ENCODE measurements at regions not wholly inside any gene's neighbourhood (a gene's known extent, or its start where the extent isn't known, plus 50 kb on each side); places are given as distances from the start of the nearest gene placed in this dataset.

DNA sequence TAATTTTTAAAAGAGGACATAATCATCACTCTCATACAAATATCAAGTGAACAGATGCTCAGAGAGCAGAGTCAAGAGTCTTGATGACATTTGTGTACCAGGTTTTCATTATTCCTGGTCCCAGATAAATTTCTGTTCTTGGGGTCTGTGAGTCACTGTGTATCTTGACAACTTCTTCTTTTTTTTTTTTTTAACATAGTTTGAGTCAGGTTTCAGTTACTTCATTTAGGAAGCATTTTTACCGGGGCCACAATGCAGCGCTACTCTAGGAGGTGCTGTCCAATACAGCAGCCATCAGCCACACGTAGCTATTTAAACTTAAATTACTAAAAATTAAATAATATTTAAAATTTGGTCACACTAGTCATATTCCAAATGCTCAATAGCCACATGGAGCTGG is 188.1 kb upstream of the SAMSN1 start:
- DNase-seq (ENCODE audit: insufficient read length, low spot score) (no peak), FAIRE-seq (no peak)
- TF ChIP-seq TAF1 (IDR thresholded peaks at IDR 0.05; ENCODE audit: low read depth, low read length): no peak
- no peak for TF ChIP-seq POLR2A (IDR thresholded peaks at IDR 0.05; ENCODE audit: low read depth, low read length)
- TF ChIP-seq POU2F2 (IDR thresholded peaks at IDR 0.05; ENCODE audit: low read depth, low read length): no peak
- no peak for TF ChIP-seq SPI1 (IDR thresholded peaks at IDR 0.05; ENCODE audit: low read depth, low read length)
- TF ChIP-seq POLR2AphosphoS5 (IDR thresholded peaks at IDR 0.05; ENCODE audit: low read depth, low read length): no peak
- no peak for TF ChIP-seq PAX5 (IDR thresholded peaks at IDR 0.05; ENCODE audit: insufficient read depth, low read length, severe bottlenecking)

DNA sequence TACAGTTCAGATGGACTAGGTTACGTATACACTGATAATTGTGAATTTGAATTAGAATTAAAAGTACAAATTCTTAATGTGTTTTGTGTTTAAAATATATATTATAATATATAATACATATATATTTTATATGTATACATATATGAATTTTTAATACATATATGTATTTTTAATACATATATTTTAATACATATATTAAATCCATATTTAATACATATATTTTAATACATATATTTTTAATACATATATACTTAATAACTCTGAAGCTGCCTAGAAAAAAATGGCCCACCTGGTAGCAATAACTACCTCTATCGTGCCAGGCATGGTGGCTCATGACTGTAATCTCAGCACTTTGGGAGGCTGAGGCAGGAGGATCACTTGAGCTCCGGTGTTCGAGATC is 179.1 kb upstream of the SAMSN1 start:
- TF ChIP-seq PAX5 (IDR thresholded peaks at IDR 0.05; ENCODE audit: insufficient read depth, low read length, severe bottlenecking) (no peak), POLR2AphosphoS5 (IDR thresholded peaks at IDR 0.05; ENCODE audit: low read depth, low read length) (no peak), POLR2A (IDR thresholded peaks at IDR 0.05; ENCODE audit: low read depth, low read length) (no peak), TAF1 (IDR thresholded peaks at IDR 0.05; ENCODE audit: low read depth, low read length) (no peak), SPI1 (IDR thresholded peaks at IDR 0.05; ENCODE audit: low read depth, low read length) (no peak)
- DNase-seq (ENCODE audit: insufficient read length, low spot score) (no peak), FAIRE-seq (no peak)

DNA sequence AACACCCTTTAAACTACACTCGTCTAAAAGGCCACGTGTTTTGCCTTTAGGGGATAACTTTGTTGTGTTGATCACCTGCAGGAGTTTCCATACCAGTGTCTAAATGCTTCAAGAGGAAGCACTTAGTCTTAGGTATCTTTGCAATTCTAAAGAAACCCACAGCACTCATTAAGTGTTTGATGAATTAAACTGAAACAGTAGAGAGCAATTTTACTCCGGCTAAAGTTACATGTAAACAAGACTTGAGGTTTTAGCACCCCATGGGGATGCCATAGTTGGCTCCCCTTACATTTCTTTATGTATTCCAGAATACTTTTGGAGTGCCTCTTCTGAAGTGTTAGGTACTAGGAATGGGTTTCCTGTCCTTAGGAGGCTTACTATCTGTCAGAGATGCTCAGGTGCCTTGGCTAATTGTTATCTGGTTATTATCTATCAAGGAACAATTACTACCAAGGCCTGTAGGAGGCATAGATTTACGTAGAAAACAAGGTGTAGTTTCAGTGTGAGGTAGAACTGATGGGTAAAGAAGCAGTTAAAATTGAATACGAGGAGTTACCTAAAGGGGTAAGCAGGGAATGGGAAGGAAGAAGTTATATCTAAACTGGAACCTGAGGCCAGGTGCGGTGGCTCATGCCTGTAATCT is 176.8 kb upstream of the SAMSN1 start:
- DNase-seq (ENCODE audit: insufficient read length, low spot score): no peak
- FAIRE-seq: no peak
- TF ChIP-seq TAF1 (IDR thresholded peaks at IDR 0.05; ENCODE audit: low read depth, low read length) (no peak), POU2F2 (IDR thresholded peaks at IDR 0.05; ENCODE audit: low read depth, low read length) (no peak), POLR2AphosphoS5 (IDR thresholded peaks at IDR 0.05; ENCODE audit: low read depth, low read length) (no peak), PAX5 (IDR thresholded peaks at IDR 0.05; ENCODE audit: insufficient read depth, low read length, severe bottlenecking) (no peak), SPI1 (IDR thresholded peaks at IDR 0.05; ENCODE audit: low read depth, low read length) (no peak), POLR2A (IDR thresholded peaks at IDR 0.05; ENCODE audit: low read depth, low read length) (no peak)

DNA sequence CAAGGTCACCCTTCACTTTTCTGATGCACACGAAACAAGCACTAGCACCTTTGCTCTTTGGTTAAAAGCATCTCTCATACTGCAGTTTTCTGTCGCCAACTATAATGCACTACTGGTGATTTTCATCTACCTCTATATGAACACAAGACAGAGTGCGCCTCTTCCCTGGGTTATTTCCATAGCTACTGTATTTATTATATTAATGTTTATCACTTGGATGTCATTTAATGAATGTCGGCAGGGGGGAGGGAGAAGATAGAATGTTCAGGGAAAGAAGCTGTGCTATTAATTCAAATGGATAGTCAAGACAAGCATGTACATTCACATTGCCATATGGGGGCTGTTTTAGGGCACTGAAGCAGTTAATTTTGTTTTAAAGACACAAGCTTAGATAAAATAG is 174.1 kb upstream of the SAMSN1 start:
- no peak for DNase-seq (ENCODE audit: insufficient read length, low spot score)
- no peak for TF ChIP-seq PAX5 (IDR thresholded peaks at IDR 0.05; ENCODE audit: insufficient read depth, low read length, severe bottlenecking)
- no peak for TF ChIP-seq POLR2A (IDR thresholded peaks at IDR 0.05; ENCODE audit: low read depth, low read length)
- TF ChIP-seq POLR2AphosphoS5 (IDR thresholded peaks at IDR 0.05; ENCODE audit: low read depth, low read length): no peak
- TF ChIP-seq POU2F2 (IDR thresholded peaks at IDR 0.05; ENCODE audit: low read depth, low read length): no peak
- TF ChIP-seq TAF1 (IDR thresholded peaks at IDR 0.05; ENCODE audit: low read depth, low read length): no peak
- FAIRE-seq: no peak

DNA sequence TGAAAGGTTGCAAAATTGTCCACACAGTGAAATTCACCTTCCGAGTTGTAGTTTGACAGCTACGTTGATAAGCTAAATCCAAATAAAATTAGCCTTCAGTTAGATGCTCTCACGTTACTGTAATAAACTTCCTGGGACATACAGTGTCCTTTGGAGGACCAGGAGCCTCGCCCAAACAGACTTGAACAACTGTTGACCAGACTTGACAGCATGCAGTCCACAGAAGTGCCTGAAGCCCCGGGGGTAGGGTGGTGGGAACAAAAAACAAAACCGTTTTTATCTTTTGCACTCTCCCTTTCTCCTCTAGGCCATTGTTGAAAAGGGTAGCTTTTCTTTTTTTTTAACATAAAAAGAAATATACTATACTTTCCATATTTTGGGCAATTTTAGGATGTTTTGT is 172.8 kb upstream of the SAMSN1 start:
- no peak for FAIRE-seq
- no peak for DNase-seq (ENCODE audit: insufficient read length, low spot score)
- TF ChIP-seq POLR2AphosphoS5 (IDR thresholded peaks at IDR 0.05; ENCODE audit: low read depth, low read length) (no peak), TAF1 (IDR thresholded peaks at IDR 0.05; ENCODE audit: low read depth, low read length) (no peak), SPI1 (IDR thresholded peaks at IDR 0.05; ENCODE audit: low read depth, low read length) (no peak)

DNA sequence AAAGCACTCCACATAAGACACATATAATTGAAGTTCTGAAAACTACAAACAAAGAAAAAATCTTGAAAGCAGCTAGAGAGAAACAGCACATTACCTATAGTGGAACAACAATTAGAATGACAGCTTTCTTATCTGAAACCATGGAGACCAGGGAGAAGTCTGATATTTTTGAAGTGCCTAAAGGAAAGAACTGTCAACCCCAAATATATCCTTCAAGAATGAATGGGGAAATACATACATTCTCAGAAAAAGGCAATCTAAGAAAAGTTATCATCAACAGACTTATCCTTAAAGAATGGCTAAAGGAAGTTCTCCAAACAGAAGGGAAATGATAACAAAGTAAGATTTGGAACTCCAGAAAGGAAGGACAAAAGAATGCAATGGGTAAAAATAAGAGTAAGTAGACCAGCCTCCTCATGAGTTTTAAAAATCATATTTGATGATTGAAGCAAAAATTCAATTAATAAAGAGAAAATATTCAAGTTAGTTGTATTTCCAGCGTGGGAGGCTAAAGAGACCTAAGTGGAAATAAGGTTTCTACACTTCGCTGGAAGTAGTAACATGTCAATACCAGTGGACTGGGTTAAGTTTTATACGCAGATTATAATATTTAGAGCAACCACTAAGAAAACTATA is 170.8 kb upstream of the SAMSN1 start:
- no peak for FAIRE-seq
- TF ChIP-seq TAF1 (IDR thresholded peaks at IDR 0.05; ENCODE audit: low read depth, low read length) (no peak), SPI1 (IDR thresholded peaks at IDR 0.05; ENCODE audit: low read depth, low read length) (no peak), PAX5 (IDR thresholded peaks at IDR 0.05; ENCODE audit: insufficient read depth, low read length, severe bottlenecking) (no peak), POLR2AphosphoS5 (IDR thresholded peaks at IDR 0.05; ENCODE audit: low read depth, low read length) (no peak), POU2F2 (IDR thresholded peaks at IDR 0.05; ENCODE audit: low read depth, low read length) (no peak), POLR2A (IDR thresholded peaks at IDR 0.05; ENCODE audit: low read depth, low read length) (no peak)

DNA sequence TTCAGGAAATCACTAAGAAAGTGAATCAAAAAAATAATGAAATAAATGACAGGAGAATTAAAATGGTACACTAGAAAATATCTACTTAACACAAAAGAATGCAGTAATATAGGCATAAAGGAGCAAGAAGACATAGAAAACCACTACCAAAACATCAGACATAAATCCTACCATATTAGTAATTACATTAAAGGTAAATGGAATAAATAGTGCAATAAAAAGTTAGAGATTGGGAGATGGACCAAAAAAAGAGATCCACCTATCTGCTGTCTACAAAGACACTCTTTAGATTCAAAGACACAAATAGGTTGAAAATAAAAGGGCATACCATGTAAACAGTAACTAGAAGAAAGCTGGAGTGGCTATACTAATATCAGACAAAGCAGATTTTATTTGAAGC is 167.0 kb upstream of the SAMSN1 start:
- no peak for FAIRE-seq
- TF ChIP-seq POU2F2 (IDR thresholded peaks at IDR 0.05; ENCODE audit: low read depth, low read length): no peak
- TF ChIP-seq SPI1 (IDR thresholded peaks at IDR 0.05; ENCODE audit: low read depth, low read length): no peak
- TF ChIP-seq PAX5 (IDR thresholded peaks at IDR 0.05; ENCODE audit: insufficient read depth, low read length, severe bottlenecking): no peak
- no peak for TF ChIP-seq POLR2A (IDR thresholded peaks at IDR 0.05; ENCODE audit: low read depth, low read length)
- no peak for DNase-seq (ENCODE audit: insufficient read length, low spot score)

More for the DNA sequence above, 170.8 kb upstream of the SAMSN1 start:
- no peak for DNase-seq (ENCODE audit: insufficient read length, low spot score)

- FAIRE-seq: no peak
- DNase-seq (ENCODE audit: insufficient read length, low spot score): no peak
- no peak for TF ChIP-seq SPI1 (IDR thresholded peaks at IDR 0.05; ENCODE audit: low read depth, low read length)
Observed at GRCh38 chr21:14712121-14712715, 166.1 kb upstream of the SAMSN1 start.

- FAIRE-seq: no peak
- DNase-seq (ENCODE audit: insufficient read length, low spot score): no peak
- TF ChIP-seq TAF1 (IDR thresholded peaks at IDR 0.05; ENCODE audit: low read depth, low read length) (no peak), SPI1 (IDR thresholded peaks at IDR 0.05; ENCODE audit: low read depth, low read length) (no peak), PAX5 (IDR thresholded peaks at IDR 0.05; ENCODE audit: insufficient read depth, low read length, severe bottlenecking) (no peak), POLR2A (IDR thresholded peaks at IDR 0.05; ENCODE audit: low read depth, low read length) (no peak), POLR2AphosphoS5 (IDR thresholded peaks at IDR 0.05; ENCODE audit: low read depth, low read length) (no peak), POU2F2 (IDR thresholded peaks at IDR 0.05; ENCODE audit: low read depth, low read length) (no peak)
Observed at GRCh38 chr21:14711287-14711686, 165.2 kb upstream of the SAMSN1 start.

DNA sequence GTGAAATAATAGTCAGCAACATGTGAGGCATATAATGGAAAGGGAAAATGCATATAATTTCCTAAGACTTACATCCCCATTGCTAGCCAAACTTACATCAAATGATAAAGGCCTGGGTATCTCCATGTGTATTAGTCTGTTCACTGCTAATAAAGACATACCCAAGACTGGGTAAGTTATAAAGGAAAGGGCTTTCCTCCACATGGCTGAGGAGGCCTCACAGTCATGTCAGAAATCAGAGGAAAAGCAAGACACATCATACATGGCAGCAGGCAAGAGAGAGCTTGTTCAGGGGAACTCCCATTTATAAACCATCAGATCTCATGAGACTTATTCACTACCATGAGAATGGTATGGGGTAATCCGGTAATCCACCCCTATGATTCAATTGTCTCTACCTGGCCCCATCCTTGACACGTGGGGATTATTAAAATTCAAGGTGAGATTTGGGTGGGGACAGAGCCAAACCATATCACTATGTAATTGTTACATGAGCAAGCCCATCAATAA is 161.5 kb upstream of the SAMSN1 start:
- DNase-seq (ENCODE audit: insufficient read length, low spot score) (no peak), FAIRE-seq (no peak)
- TF ChIP-seq POLR2AphosphoS5 (IDR thresholded peaks at IDR 0.05; ENCODE audit: low read depth, low read length): no peak
- no peak for TF ChIP-seq TAF1 (IDR thresholded peaks at IDR 0.05; ENCODE audit: low read depth, low read length)
- no peak for TF ChIP-seq POU2F2 (IDR thresholded peaks at IDR 0.05; ENCODE audit: low read depth, low read length)
- no peak for TF ChIP-seq SPI1 (IDR thresholded peaks at IDR 0.05; ENCODE audit: low read depth, low read length)
- no peak for TF ChIP-seq POLR2A (IDR thresholded peaks at IDR 0.05; ENCODE audit: low read depth, low read length)
- TF ChIP-seq PAX5 (IDR thresholded peaks at IDR 0.05; ENCODE audit: insufficient read depth, low read length, severe bottlenecking): no peak

All from GM12891 (cell line).